ENCODE measurements at regions not wholly inside any gene's neighbourhood (a gene's known extent, or its start where the extent isn't known, plus 50 kb on each side); places are given as distances from the start of the nearest gene placed in this dataset.

GRCh38 chr7:118072893-118073674, 110.9 kb upstream of the LSM8 start:
- TF ChIP-seq CTCF (IDR thresholded peaks at IDR 0.05) = no peak
- no peak for TF ChIP-seq POLR2A (IDR thresholded peaks at IDR 0.05)
